ENCODE measurements at regions not wholly inside any gene's neighbourhood (a gene's known extent, or its start where the extent isn't known, plus 50 kb on each side); places are given as distances from the start of the nearest gene placed in this dataset.
"Not testable (repeated sequence)": the region's sequence is repeated elsewhere in the genome, so short reads cannot be mapped to it uniquely, and the experiment has no call there.

GRCh38 chr12:128098730-128099129 lies 168.2 kb upstream of the TMEM132C start:
- no peak for DNase-seq (ENCODE audit: low read depth)
- TF ChIP-seq CTCF (conservative IDR thresholded peaks at IDR 0.05; ENCODE audit: low read length) = no peak
- H3K4me3 ChIP-seq (ENCODE audit: low read length) = no peak overlapping the region

GRCh38 chr12:128103152-128103551 lies 163.8 kb upstream of the TMEM132C start:
- TF ChIP-seq CTCF (conservative IDR thresholded peaks at IDR 0.05; ENCODE audit: low read length) = no peak
- no peak overlapping the region for H3K4me3 ChIP-seq (ENCODE audit: low read length)
- DNase-seq (ENCODE audit: low read depth) = no peak

- TF ChIP-seq CTCF (conservative IDR thresholded peaks at IDR 0.05; ENCODE audit: low read length) = no peak
These were observed 157.7 kb upstream of the TMEM132C start for GRCh38 chr12:128109236-128109635.

GRCh38 chr12:128109636-128110035 lies 157.3 kb upstream of the TMEM132C start:
- no peak overlapping the region for H3K4me3 ChIP-seq (ENCODE audit: low read length)
- no peak for TF ChIP-seq CTCF (conservative IDR thresholded peaks at IDR 0.05; ENCODE audit: low read length)
- no peak for DNase-seq (ENCODE audit: low read depth)

More at GRCh38 chr12:128109236-128109635, 157.7 kb upstream of the TMEM132C start:
- no peak overlapping the region for H3K4me3 ChIP-seq (ENCODE audit: low read length)
- no peak for DNase-seq (ENCODE audit: low read depth)

- no peak for TF ChIP-seq CTCF (conservative IDR thresholded peaks at IDR 0.05; ENCODE audit: low read length)
- DNase-seq (ENCODE audit: low read depth) = no peak
- H3K4me3 ChIP-seq (ENCODE audit: low read length) = no peak overlapping the region
These were observed 155.6 kb upstream of the TMEM132C start for GRCh38 chr12:128111333-128111732.

GRCh38 chr12:128111951-128112350 lies 155.0 kb upstream of the TMEM132C start:
- no peak for DNase-seq (ENCODE audit: low read depth)
- no peak overlapping the region for H3K4me3 ChIP-seq (ENCODE audit: low read length)
- TF ChIP-seq CTCF (conservative IDR thresholded peaks at IDR 0.05; ENCODE audit: low read length) = no peak

GRCh38 chr12:128113250-128113649 lies 153.7 kb upstream of the TMEM132C start:
- DNase-seq (ENCODE audit: low read depth); H3K4me3 ChIP-seq (ENCODE audit: low read length): not testable (repeated sequence)

GRCh38 chr12:128114485-128114884 lies 152.5 kb upstream of the TMEM132C start:
- DNase-seq (ENCODE audit: low read depth) = no peak

More at GRCh38 chr12:128114485-128114884, 152.5 kb upstream of the TMEM132C start:
- no peak for TF ChIP-seq CTCF (conservative IDR thresholded peaks at IDR 0.05; ENCODE audit: low read length)
- H3K4me3 ChIP-seq (ENCODE audit: low read length) = no peak overlapping the region

All from AG10803 (cell line).